ENCODE measurements at regions not wholly inside any gene's neighbourhood (a gene's known extent, or its start where the extent isn't known, plus 50 kb on each side); places are given as distances from the start of the nearest gene placed in this dataset.

- TF ChIP-seq, protein P1, sequence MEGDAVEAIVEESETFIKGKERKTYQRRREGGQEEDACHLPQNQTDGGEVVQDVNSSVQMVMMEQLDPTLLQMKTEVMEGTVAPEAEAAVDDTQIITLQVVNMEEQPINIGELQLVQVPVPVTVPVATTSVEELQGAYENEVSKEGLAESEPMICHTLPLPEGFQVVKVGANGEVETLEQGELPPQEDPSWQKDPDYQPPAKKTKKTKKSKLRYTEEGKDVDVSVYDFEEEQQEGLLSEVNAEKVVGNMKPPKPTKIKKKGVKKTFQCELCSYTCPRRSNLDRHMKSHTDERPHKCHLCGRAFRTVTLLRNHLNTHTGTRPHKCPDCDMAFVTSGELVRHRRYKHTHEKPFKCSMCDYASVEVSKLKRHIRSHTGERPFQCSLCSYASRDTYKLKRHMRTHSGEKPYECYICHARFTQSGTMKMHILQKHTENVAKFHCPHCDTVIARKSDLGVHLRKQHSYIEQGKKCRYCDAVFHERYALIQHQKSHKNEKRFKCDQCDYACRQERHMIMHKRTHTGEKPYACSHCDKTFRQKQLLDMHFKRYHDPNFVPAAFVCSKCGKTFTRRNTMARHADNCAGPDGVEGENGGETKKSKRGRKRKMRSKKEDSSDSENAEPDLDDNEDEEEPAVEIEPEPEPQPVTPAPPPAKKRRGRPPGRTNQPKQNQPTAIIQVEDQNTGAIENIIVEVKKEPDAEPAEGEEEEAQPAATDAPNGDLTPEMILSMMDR (conservative IDR thresholded peaks at IDR 0.05; ENCODE audit: low read depth, low read length): no peak
- H3K4me3 ChIP-seq (ENCODE audit: low read length): no peak overlapping the region
- DNase-seq (ENCODE audit: low read depth): no peak
Measured at GRCh38 chr5:62068554-62068953, 237.5 kb upstream of the KIF2A start.

GRCh38 chr5:62077387-62077786 is 228.6 kb upstream of the KIF2A start:
- DNase-seq (ENCODE audit: low read depth): no peak
- TF ChIP-seq, protein P1 (conservative IDR thresholded peaks at IDR 0.05; ENCODE audit: low read depth, low read length): no peak
- no peak overlapping the region for H3K4me3 ChIP-seq (ENCODE audit: low read length)

GRCh38 chr5:62077823-62078550 is 228.0 kb upstream of the KIF2A start:
- TF ChIP-seq, protein P1 (conservative IDR thresholded peaks at IDR 0.05; ENCODE audit: low read depth, low read length): no peak
- H3K4me3 ChIP-seq (ENCODE audit: low read length): no peak overlapping the region
- DNase-seq (ENCODE audit: low read depth): no peak

DNA sequence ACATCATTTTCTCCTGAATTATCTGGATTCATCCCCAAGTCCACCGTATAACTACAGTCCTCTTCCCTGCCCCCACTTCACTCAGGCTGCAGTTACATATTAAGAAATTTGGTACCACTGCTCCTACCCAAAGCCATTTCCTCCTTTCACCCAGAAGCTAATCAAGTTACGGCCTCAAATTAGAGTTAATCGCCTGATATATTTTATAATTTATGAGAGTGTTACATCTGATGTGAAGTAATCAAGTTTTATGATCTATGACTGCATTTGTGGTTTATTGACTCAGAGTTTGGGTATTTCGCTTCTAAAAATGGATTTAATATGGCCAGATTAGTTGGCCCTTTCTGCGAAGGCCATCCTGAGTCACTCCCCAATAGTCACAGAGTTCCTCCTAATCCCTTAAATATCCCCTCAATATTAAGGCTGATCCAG is 223.6 kb upstream of the KIF2A start:
- H3K4me3 ChIP-seq (ENCODE audit: low read length): no peak overlapping the region
- peak; percentile 93 for DNase-seq (ENCODE audit: low read depth)
- TF ChIP-seq, protein P1 (conservative IDR thresholded peaks at IDR 0.05; ENCODE audit: low read depth, low read length): no peak

DNA sequence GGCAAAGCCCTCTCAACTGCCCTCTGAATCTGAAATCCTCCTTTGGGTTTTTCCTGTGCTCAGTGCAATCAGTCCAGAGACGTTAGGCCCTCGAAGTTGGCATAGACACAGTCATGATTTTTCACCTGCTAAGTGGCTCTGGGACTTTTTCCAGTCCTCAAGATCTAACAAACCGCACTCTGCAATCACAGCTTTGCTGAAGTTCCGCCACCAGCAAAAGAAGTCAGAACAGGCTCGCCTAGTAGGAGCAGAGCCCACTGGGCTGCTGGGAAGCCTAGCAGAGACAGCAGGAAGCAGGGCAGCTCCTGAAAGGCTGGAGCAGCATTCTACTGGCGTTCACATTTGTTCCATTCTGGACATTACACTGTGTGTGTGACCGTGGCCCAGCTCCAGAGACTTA is 222.8 kb upstream of the KIF2A start:
- DNase-seq (ENCODE audit: low read depth): no peak
- TF ChIP-seq, protein P1 (conservative IDR thresholded peaks at IDR 0.05; ENCODE audit: low read depth, low read length): no peak

DNA sequence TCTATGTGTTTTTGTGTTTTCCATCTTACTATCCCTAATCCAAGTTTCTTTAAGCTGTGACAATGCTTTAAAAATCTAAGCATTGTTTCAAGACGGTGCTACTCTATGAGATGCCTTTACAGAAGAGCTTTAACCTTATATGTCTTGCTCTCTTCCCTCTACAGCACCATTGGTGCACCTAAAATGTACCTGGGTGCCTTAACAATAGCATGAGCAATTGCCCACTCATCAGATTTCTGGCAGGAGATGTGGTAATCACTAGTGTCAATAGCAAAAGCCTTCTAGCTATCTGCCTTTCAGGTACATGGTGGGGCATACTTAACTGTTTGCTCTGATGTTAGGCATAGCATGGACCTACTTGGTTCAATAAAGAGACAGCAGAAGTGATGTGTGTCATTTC is 222.3 kb upstream of the KIF2A start:
- TF ChIP-seq, protein P1 (conservative IDR thresholded peaks at IDR 0.05; ENCODE audit: low read depth, low read length): no peak
- no peak for DNase-seq (ENCODE audit: low read depth)
- H3K4me3 ChIP-seq (ENCODE audit: low read length): no peak overlapping the region

More for the DNA sequence above, 222.8 kb upstream of the KIF2A start:
- H3K4me3 ChIP-seq (ENCODE audit: low read length): no peak overlapping the region

DNA sequence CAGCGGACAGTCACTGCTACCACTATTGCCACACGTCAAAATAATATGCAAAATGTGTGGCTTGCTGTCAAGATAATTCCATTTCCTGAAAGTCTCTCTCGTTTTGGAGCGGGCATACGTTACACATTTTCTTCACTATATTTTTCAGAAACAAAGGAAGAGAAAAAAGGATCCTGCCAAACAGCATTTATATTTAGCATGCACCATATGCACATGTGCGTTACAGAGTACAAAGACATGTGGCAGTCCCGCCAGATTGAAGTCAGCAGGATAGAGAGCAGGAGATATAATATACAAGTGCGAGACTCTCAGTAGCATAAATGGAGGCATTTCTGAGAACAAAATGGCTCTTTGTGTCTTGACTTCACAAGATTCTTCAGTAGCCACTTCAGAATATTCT is 221.6 kb upstream of the KIF2A start:
- H3K4me3 ChIP-seq (ENCODE audit: low read length): no peak overlapping the region
- no peak for DNase-seq (ENCODE audit: low read depth)
- TF ChIP-seq, protein P1 (conservative IDR thresholded peaks at IDR 0.05; ENCODE audit: low read depth, low read length): no peak

Data from retinal pigment epithelial cell (primary cell).